CD14-positive monocyte (primary cell): ENCODE measurements at regions not wholly inside any gene's neighbourhood (a gene's known extent, or its start where the extent isn't known, plus 50 kb on each side); places are given as distances from the start of the nearest gene placed in this dataset.

ENCODE experiments used
- DNase-seq, 3 donors: peaks; one replicate each; pipeline ENCODE4 v3.0.0-alpha.2; 2011 to 2022
- H2AFZ ChIP-seq: 2 replicates; pipeline ENCODE4 v1.6.0; 2012; ENCODE audit warnings: mild to moderate bottlenecking, low read depth, low read length, inconsistent platforms; ENCODE audit not compliant: insufficient read depth, poor library complexity, severe bottlenecking
- H3K27ac ChIP-seq, 2 donors: 1 replicate in 1 of 2; 2 replicates in 1 of 2; pipeline ENCODE4 v1.5.1; 2012 to 2013; ENCODE audit warnings: low read length in 2 of 2, control low read depth in 1 of 2, inconsistent platforms in 1 of 2, low read depth in 1 of 2, mild to moderate bottlenecking in 1 of 2
- H3K27me3 ChIP-seq, 2 donors: one replicate each; pipeline versions ENCODE4 v1.6.0 to v1.6.1; 2011 to 2013; ENCODE audit warnings: low read length in 2 of 2; ENCODE audit not compliant: control insufficient read depth in 2 of 2, insufficient read depth in 2 of 2
- H3K36me3 ChIP-seq, 2 donors: replicated peaks in 1 of 2; 1 replicate in 1 of 2; 2 replicates in 1 of 2; pipeline versions ENCODE4 v1.5.1 to v1.6.1; 2012 to 2013; ENCODE audit warnings: low read length in 2 of 2, control low read depth in 1 of 2, inconsistent platforms in 1 of 2, mild to moderate bottlenecking in 1 of 2; ENCODE audit not compliant: insufficient read depth in 2 of 2, control insufficient read depth in 1 of 2
- H3K4me1 ChIP-seq, 2 donors: 1 replicate in 1 of 2; 2 replicates in 1 of 2; pipeline versions ENCODE4 v1.5.1 to v1.6.1; 2012 to 2013; ENCODE audit warnings: low read length in 2 of 2, control low read depth in 1 of 2, inconsistent platforms in 1 of 2, mild to moderate bottlenecking in 1 of 2, moderate library complexity in 1 of 2; ENCODE audit not compliant: insufficient read depth in 2 of 2, control insufficient read depth in 1 of 2
- H3K4me2 ChIP-seq: replicated peaks from 2 replicates; pipeline ENCODE3; 2012; ENCODE audit warnings: low read length, moderate library complexity, mild to moderate bottlenecking; ENCODE audit not compliant: poor library complexity, severe bottlenecking; ENCODE audit errors: extremely low read depth
- H3K4me3 ChIP-seq, 3 experiments: fragments of 200-600 bp in 1 of 3; sonication (generic) in 1 of 3; replicated peaks in 1 of 3; 1 replicate in 2 of 3; 2 replicates in 1 of 3; pipeline ENCODE4 v1.5.1; 2011 to 2013; ENCODE audit warnings: low read length in 3 of 3, mild to moderate bottlenecking in 3 of 3, control low read depth in 2 of 3, low read depth in 2 of 3, inconsistent platforms in 1 of 3, moderate library complexity in 1 of 3
- H3K79me2 ChIP-seq: 2 replicates; pipeline ENCODE4 v1.6.0; 2012; ENCODE audit warnings: mild to moderate bottlenecking, control low read depth, inconsistent platforms, low read length, moderate library complexity; ENCODE audit not compliant: insufficient read depth
- H3K9ac ChIP-seq: 2 replicates; pipeline ENCODE4 v1.6.0; 2017; ENCODE audit warnings: low read length, mild to moderate bottlenecking; ENCODE audit not compliant: insufficient read depth, poor library complexity, severe bottlenecking
- H3K9me3 ChIP-seq, 2 donors: replicated peaks in 1 of 2; 1 replicate in 1 of 2; 2 replicates in 1 of 2; pipeline versions ENCODE4 v1.5.1 to v1.6.1; 2012 to 2013; ENCODE audit warnings: low read length in 2 of 2, control low read depth in 1 of 2; ENCODE audit not compliant: control insufficient read depth in 1 of 2, insufficient read depth in 1 of 2
- H4K20me1 ChIP-seq: 2 replicates; pipeline ENCODE4 v1.6.0; 2012; ENCODE audit warnings: mild to moderate bottlenecking, low read length, control low read depth, moderate library complexity; ENCODE audit not compliant: insufficient read depth
- H3K27ac Mint-ChIP-seq, 7 donors: one replicate each; pipeline ENCODE4 v1.8.0; 2020; ENCODE audit warnings: mild to moderate bottlenecking in 7 of 7, mixed read lengths in 7 of 7, moderate library complexity in 6 of 7, inconsistent platforms in 2 of 7
- H3K27me3 Mint-ChIP-seq, 3 donors: one replicate each; pipeline ENCODE4 v1.8.0; 2021 to 2022; ENCODE audit warnings: low read depth in 3 of 3, mild to moderate bottlenecking in 3 of 3, mixed read lengths in 3 of 3, moderate library complexity in 3 of 3, inconsistent platforms in 1 of 3
- H3K36me3 Mint-ChIP-seq, 2 donors: one replicate each; pipeline ENCODE4 v1.8.0; 2020; ENCODE audit warnings: mixed read lengths in 2 of 2, inconsistent platforms in 1 of 2, mild to moderate bottlenecking in 1 of 2
- H3K4me1 Mint-ChIP-seq: one replicate; pipeline ENCODE4 v1.8.0; 2020; ENCODE audit warnings: mild to moderate bottlenecking, mixed read lengths
- H3K4me3 Mint-ChIP-seq, 2 donors: one replicate each; pipeline ENCODE4 v1.8.0; 2020; ENCODE audit warnings: mild to moderate bottlenecking in 2 of 2, mixed read lengths in 2 of 2, moderate library complexity in 1 of 2
- H3K9me3 Mint-ChIP-seq, 7 donors: one replicate each; pipeline ENCODE4 v1.8.0; 2020 to 2022; ENCODE audit warnings: mixed read lengths in 7 of 7, mild to moderate bottlenecking in 6 of 7, moderate library complexity in 6 of 7, inconsistent platforms in 2 of 7
- CTCF ChIP-seq: fragments of 200-600 bp; IDR thresholded peaks from one replicate; pipeline ENCODE4 v1.8.0; 2022; ENCODE audit warnings: antibody characterized with exemption, mild to moderate bottlenecking
- WGBS: methylation state at CpG from one replicate; pipeline ENCODE4 v1.1.5; 2013; ENCODE audit warnings: missing lambda C conversion rate; ENCODE audit not compliant: insufficient coverage; 5-methylcytosine and 5-hydroxymethylcytosine counted together
- intact Hi-C, 2 donors: fragments of 100-400 bp; cut with micrococcal nuclease; formaldehyde crosslinking; loops; one replicate each; pipeline versions ENCODE4 v1.15.0 to v1.15.1; 2023

- Mint-ChIP-seq H3K4me1 (no peaks in the 10 kb centered on the region), H3K36me3 (no peaks in the 10 kb centered on the region), H3K27me3 (peaks cover 0 to 1% (median 0%) of the 10 kb centered on the region in 3 donors), H3K9me3 (peaks cover 0 to 7% (median 0%) of the 10 kb centered on the region in 7 donors), H3K4me3 (no peak overlapping the region), H3K27ac (no peak overlapping the region)
- Histone ChIP-seq H3K36me3 (no peaks in the 10 kb centered on the region), H3K27me3 (no peaks in the 10 kb centered on the region), H3K79me2 (no peaks in the 10 kb centered on the region), H3K9me3 (peaks cover 0 to 3% of the 10 kb centered on the region in 2 donors), H3K4me1 (no peaks in the 10 kb centered on the region), H3K9ac (no peak overlapping the region), H3K27ac (no peak overlapping the region), H3K4me2 (no peak overlapping the region), H4K20me1 (no peaks in the 10 kb centered on the region), H2AFZ (no peak overlapping the region), H3K4me3 (no peak overlapping the region)
- WGBS, result no CpG with 5 or more reads among the region's 2 CpGs
- intact Hi-C loops, result no loop called here
- DNase-seq, result no peak
- TF ChIP-seq CTCF, result no peak
These were observed 279.4 kb upstream of the NXPH2 start for GRCh38 chr2:139059617-139060016.

GRCh38 chr2:139055202-139055601, 275.0 kb upstream of the NXPH2 start:
- intact Hi-C loops, result no loop called here
- Histone ChIP-seq H3K27me3 (no peaks in the 10 kb centered on the region), H3K4me2 (no peak overlapping the region), H2AFZ (no peak overlapping the region), H3K4me3 (no peak overlapping the region), H3K79me2 (no peaks in the 10 kb centered on the region), H3K36me3 (no peaks in the 10 kb centered on the region), H4K20me1 (no peaks in the 10 kb centered on the region), H3K9me3 (peaks cover 0 to 3% of the 10 kb centered on the region in 2 donors), H3K27ac (no peak overlapping the region), H3K4me1 (no peaks in the 10 kb centered on the region), H3K9ac (no peak overlapping the region)
- no peak for TF ChIP-seq CTCF
- Mint-ChIP-seq H3K36me3 (no peaks in the 10 kb centered on the region), H3K27ac (no peak overlapping the region), H3K27me3 (peaks cover 0 to 2% (median 0%) of the 10 kb centered on the region in 3 donors), H3K4me1 (no peaks in the 10 kb centered on the region), H3K4me3 (no peak overlapping the region), H3K9me3 (peaks cover 0 to 8% (median 0%) of the 10 kb centered on the region in 7 donors)
- DNase-seq, result no peak
- 80% methylated on average over 1 of the region's 3 CpGs for WGBS
